ENCODE measurements at regions not wholly inside any gene's neighbourhood (a gene's known extent, or its start where the extent isn't known, plus 50 kb on each side); places are given as distances from the start of the nearest gene placed in this dataset.

GRCh38 chr6:134622382-134623173 is 304.7 kb upstream of the SGK1 start:
- H4K8ac ChIP-seq (ENCODE audit: extremely low read depth, insufficient read depth, low read length) = no peak overlapping the region
- no peak for DNase-seq (ENCODE audit: low read depth in 1 of 2, low spot score in 2 of 2)
- FAIRE-seq = no peak
- H2AFZ ChIP-seq (ENCODE audit: low read length) = no peak overlapping the region
- H3K14ac ChIP-seq (ENCODE audit: insufficient read length) = no peak overlapping the region
- no peak overlapping the region for H2BK5ac ChIP-seq (ENCODE audit: low read depth, low read length)
- H3K79me2 ChIP-seq (ENCODE audit: control insufficient read depth in 1 of 2, insufficient read depth in 2 of 2, low read length in 2 of 2) = no peaks in the 10 kb centered on the region
- no peaks in the 10 kb centered on the region for H3K23me2 ChIP-seq (ENCODE audit: low read depth, low read length)
- H2BK15ac ChIP-seq (ENCODE audit: low read length) = no peak overlapping the region
- ChIA-PET CTCF (ENCODE audit: partially characterized antibody) (interaction anchor here (0.9 to 5.5 kb wide), 6 partner anchors 13 to 200 kb away, joined by 3 to 34 read pairs (median 4); no protein-coding TSS in a partner anchor), POLR2A (ENCODE audit: partially characterized antibody) (no interaction called here)
- H3K79me1 ChIP-seq (ENCODE audit: low read depth, low read length) = no peaks in the 10 kb centered on the region
- no peak overlapping the region for H3K27ac ChIP-seq (ENCODE audit: low read depth, low read length)
- H3K56ac ChIP-seq (replicated peaks; ENCODE audit: insufficient read length, low read depth, low read length) = no peak overlapping the region
- H3K4ac ChIP-seq (replicated peaks; ENCODE audit: insufficient read length, low read depth, low read length) = no peak overlapping the region
- H2BK120ac ChIP-seq (replicated peaks; ENCODE audit: low read depth, low read length) = no peak overlapping the region
- 93% methylated on average over 4 of the region's 4 CpGs; no CpG with 5 or more reads in 1 of the 2 experiments for WGBS, 2 experiments (ENCODE audit: extremely low coverage in 1 of 2, insufficient coverage in 1 of 2, insufficient read length in 1 of 2, insufficient replicate concordance in 2 of 2, low coverage in 1 of 2, low lambda C conversion rate in 2 of 2, missing lambda C conversion rate in 1 of 2)
- H4K20me1 ChIP-seq (replicated peaks in 1 of 2; ENCODE audit: control insufficient read depth in 1 of 2, insufficient read depth in 2 of 2, low read length in 2 of 2) = no peaks in the 10 kb centered on the region
- no peaks in the 10 kb centered on the region for H3K36me3 ChIP-seq (ENCODE audit: control insufficient read depth in 2 of 4, insufficient read depth in 4 of 4, low read length in 3 of 4)
- H3K18ac ChIP-seq (ENCODE audit: extremely low read depth, low read length) = no peak overlapping the region
- no peak overlapping the region for H4K91ac ChIP-seq (replicated peaks; ENCODE audit: insufficient read length, low read length)
- H4K5ac ChIP-seq (ENCODE audit: insufficient read length, low read depth, low read length) = no peak overlapping the region
- H3K4me1 ChIP-seq (replicated peaks in 1 of 4; ENCODE audit: control insufficient read depth in 3 of 4, insufficient read depth in 4 of 4, low read length in 3 of 4) = no peaks in the 10 kb centered on the region; a peak in 1 of 7 replicates
- H3K23ac ChIP-seq (ENCODE audit: insufficient read length) = no peak overlapping the region
- no peak overlapping the region for H2AK5ac ChIP-seq (ENCODE audit: low read depth, low read length)
- no peaks in the 10 kb centered on the region for H3K27me3 ChIP-seq (replicated peaks in 1 of 4; ENCODE audit: control insufficient read depth in 3 of 4, extremely low read depth in 1 of 4, insufficient read depth in 3 of 4, low read length in 3 of 4)
- no peak overlapping the region for H2BK12ac ChIP-seq (ENCODE audit: low read depth, low read length)
- H3K9ac ChIP-seq (replicated peaks in 1 of 4; ENCODE audit: extremely low read depth in 1 of 4, low read depth in 3 of 4, low read length in 3 of 4) = no peak overlapping the region
- H3K4me2 ChIP-seq (ENCODE audit: insufficient read depth in 1 of 2, low read depth in 2 of 2, low read length in 2 of 2) = no peak overlapping the region
- H3K4me3 ChIP-seq (ENCODE audit: extremely low read depth in 1 of 4, insufficient read depth in 2 of 4, low read depth in 3 of 4, low read length in 4 of 4) = no peak overlapping the region
- H2BK20ac ChIP-seq (ENCODE audit: low read length) = no peak overlapping the region
- no peaks in the 10 kb centered on the region for H3K9me3 ChIP-seq (ENCODE audit: insufficient read depth in 2 of 2, low read depth in 1 of 2, low read length in 1 of 2)
- TF ChIP-seq SIRT6 (IDR thresholded peaks at IDR 0.05; ENCODE audit: low read length) = no peak
